CD14-positive monocyte (primary cell): ENCODE measurements at regions not wholly inside any gene's neighbourhood (a gene's known extent, or its start where the extent isn't known, plus 50 kb on each side); places are given as distances from the start of the nearest gene placed in this dataset.

Experiments used
- DNase-seq, 3 donors: peaks; one replicate each; pipeline ENCODE4 v3.0.0-alpha.2; 2011 to 2022
- H2AFZ ChIP-seq: 2 replicates; pipeline ENCODE4 v1.6.0; 2012; ENCODE audit warnings: mild to moderate bottlenecking, low read depth, low read length, inconsistent platforms; ENCODE audit not compliant: insufficient read depth, poor library complexity, severe bottlenecking
- H3K27ac ChIP-seq, 2 donors: 1 replicate in 1 of 2; 2 replicates in 1 of 2; pipeline ENCODE4 v1.5.1; 2012 to 2013; ENCODE audit warnings: low read length in 2 of 2, control low read depth in 1 of 2, inconsistent platforms in 1 of 2, low read depth in 1 of 2, mild to moderate bottlenecking in 1 of 2
- H3K27me3 ChIP-seq, 2 donors: one replicate each; pipeline versions ENCODE4 v1.6.0 to v1.6.1; 2011 to 2013; ENCODE audit warnings: low read length in 2 of 2; ENCODE audit not compliant: control insufficient read depth in 2 of 2, insufficient read depth in 2 of 2
- H3K36me3 ChIP-seq, 2 donors: replicated peaks in 1 of 2; 1 replicate in 1 of 2; 2 replicates in 1 of 2; pipeline versions ENCODE4 v1.5.1 to v1.6.1; 2012 to 2013; ENCODE audit warnings: low read length in 2 of 2, control low read depth in 1 of 2, inconsistent platforms in 1 of 2, mild to moderate bottlenecking in 1 of 2; ENCODE audit not compliant: insufficient read depth in 2 of 2, control insufficient read depth in 1 of 2
- H3K4me1 ChIP-seq, 2 donors: 1 replicate in 1 of 2; 2 replicates in 1 of 2; pipeline versions ENCODE4 v1.5.1 to v1.6.1; 2012 to 2013; ENCODE audit warnings: low read length in 2 of 2, control low read depth in 1 of 2, inconsistent platforms in 1 of 2, mild to moderate bottlenecking in 1 of 2, moderate library complexity in 1 of 2; ENCODE audit not compliant: insufficient read depth in 2 of 2, control insufficient read depth in 1 of 2
- H3K4me2 ChIP-seq: replicated peaks from 2 replicates; pipeline ENCODE3; 2012; ENCODE audit warnings: low read length, moderate library complexity, mild to moderate bottlenecking; ENCODE audit not compliant: poor library complexity, severe bottlenecking; ENCODE audit errors: extremely low read depth
- H3K4me3 ChIP-seq, 3 experiments: fragments of 200-600 bp in 1 of 3; sonication (generic) in 1 of 3; replicated peaks in 1 of 3; 1 replicate in 2 of 3; 2 replicates in 1 of 3; pipeline ENCODE4 v1.5.1; 2011 to 2013; ENCODE audit warnings: low read length in 3 of 3, mild to moderate bottlenecking in 3 of 3, control low read depth in 2 of 3, low read depth in 2 of 3, inconsistent platforms in 1 of 3, moderate library complexity in 1 of 3
- H3K79me2 ChIP-seq: 2 replicates; pipeline ENCODE4 v1.6.0; 2012; ENCODE audit warnings: mild to moderate bottlenecking, control low read depth, inconsistent platforms, low read length, moderate library complexity; ENCODE audit not compliant: insufficient read depth
- H3K9ac ChIP-seq: 2 replicates; pipeline ENCODE4 v1.6.0; 2017; ENCODE audit warnings: low read length, mild to moderate bottlenecking; ENCODE audit not compliant: insufficient read depth, poor library complexity, severe bottlenecking
- H3K9me3 ChIP-seq, 2 donors: replicated peaks in 1 of 2; 1 replicate in 1 of 2; 2 replicates in 1 of 2; pipeline versions ENCODE4 v1.5.1 to v1.6.1; 2012 to 2013; ENCODE audit warnings: low read length in 2 of 2, control low read depth in 1 of 2; ENCODE audit not compliant: control insufficient read depth in 1 of 2, insufficient read depth in 1 of 2
- H4K20me1 ChIP-seq: 2 replicates; pipeline ENCODE4 v1.6.0; 2012; ENCODE audit warnings: mild to moderate bottlenecking, low read length, control low read depth, moderate library complexity; ENCODE audit not compliant: insufficient read depth
- H3K27ac Mint-ChIP-seq, 7 donors: one replicate each; pipeline ENCODE4 v1.8.0; 2020; ENCODE audit warnings: mild to moderate bottlenecking in 7 of 7, mixed read lengths in 7 of 7, moderate library complexity in 6 of 7, inconsistent platforms in 2 of 7
- H3K27me3 Mint-ChIP-seq, 3 donors: one replicate each; pipeline ENCODE4 v1.8.0; 2021 to 2022; ENCODE audit warnings: low read depth in 3 of 3, mild to moderate bottlenecking in 3 of 3, mixed read lengths in 3 of 3, moderate library complexity in 3 of 3, inconsistent platforms in 1 of 3
- H3K36me3 Mint-ChIP-seq, 2 donors: one replicate each; pipeline ENCODE4 v1.8.0; 2020; ENCODE audit warnings: mixed read lengths in 2 of 2, inconsistent platforms in 1 of 2, mild to moderate bottlenecking in 1 of 2
- H3K4me1 Mint-ChIP-seq: one replicate; pipeline ENCODE4 v1.8.0; 2020; ENCODE audit warnings: mild to moderate bottlenecking, mixed read lengths
- H3K4me3 Mint-ChIP-seq, 2 donors: one replicate each; pipeline ENCODE4 v1.8.0; 2020; ENCODE audit warnings: mild to moderate bottlenecking in 2 of 2, mixed read lengths in 2 of 2, moderate library complexity in 1 of 2
- H3K9me3 Mint-ChIP-seq, 7 donors: one replicate each; pipeline ENCODE4 v1.8.0; 2020 to 2022; ENCODE audit warnings: mixed read lengths in 7 of 7, mild to moderate bottlenecking in 6 of 7, moderate library complexity in 6 of 7, inconsistent platforms in 2 of 7
- CTCF ChIP-seq: fragments of 200-600 bp; IDR thresholded peaks from one replicate; pipeline ENCODE4 v1.8.0; 2022; ENCODE audit warnings: antibody characterized with exemption, mild to moderate bottlenecking
- WGBS: methylation state at CpG from one replicate; pipeline ENCODE4 v1.1.5; 2013; ENCODE audit warnings: missing lambda C conversion rate; ENCODE audit not compliant: insufficient coverage; 5-methylcytosine and 5-hydroxymethylcytosine counted together
- intact Hi-C, 2 donors: fragments of 100-400 bp; cut with micrococcal nuclease; formaldehyde crosslinking; loops; one replicate each; pipeline versions ENCODE4 v1.15.0 to v1.15.1; 2023

GRCh38 chr2:13537771-13538349, 821.1 kb downstream of the TRIB2 start:
- no peak overlapping the region for H3K27ac Mint-ChIP-seq
- DNase-seq: no peak
- no peaks in the 10 kb centered on the region for H3K27me3 ChIP-seq
- H3K79me2 ChIP-seq: no peaks in the 10 kb centered on the region
- no peaks in the 10 kb centered on the region for H3K36me3 Mint-ChIP-seq
- WGBS: 94% methylated on average over 7 of the region's 9 CpGs
- TF ChIP-seq CTCF: no peak
- H3K4me2 ChIP-seq: no peak overlapping the region
- H3K4me1 Mint-ChIP-seq: no peaks in the 10 kb centered on the region
- intact Hi-C loops: no loop called here
- no peak overlapping the region for H2AFZ ChIP-seq
- no peaks in the 10 kb centered on the region for H3K27me3 Mint-ChIP-seq
- H3K9me3 Mint-ChIP-seq: peaks cover 0 to 5% (median 0%) of the 10 kb centered on the region in 7 donors
- H4K20me1 ChIP-seq: no peaks in the 10 kb centered on the region
- H3K9ac ChIP-seq: no peak overlapping the region
- H3K9me3 ChIP-seq: peaks cover 0 to 5% of the 10 kb centered on the region in 2 donors
- H3K4me1 ChIP-seq: no peaks in the 10 kb centered on the region
- no peak overlapping the region for H3K27ac ChIP-seq
- H3K36me3 ChIP-seq: no peaks in the 10 kb centered on the region
- H3K4me3 ChIP-seq: no peak overlapping the region
- no peak overlapping the region for H3K4me3 Mint-ChIP-seq

GRCh38 chr2:13539296-13539695, 822.6 kb downstream of the TRIB2 start:
- Histone ChIP-seq H3K4me3 (no peak overlapping the region), H3K27me3 (no peaks in the 10 kb centered on the region), H3K36me3 (no peaks in the 10 kb centered on the region), H3K79me2 (no peaks in the 10 kb centered on the region), H4K20me1 (no peaks in the 10 kb centered on the region), H3K27ac (no peak overlapping the region), H3K9ac (no peak overlapping the region), H3K4me1 (no peaks in the 10 kb centered on the region), H3K9me3 (no peaks in the 10 kb centered on the region), H2AFZ (no peak overlapping the region), H3K4me2 (no peak overlapping the region)
- Mint-ChIP-seq H3K4me3 (no peak overlapping the region), H3K27me3 (no peaks in the 10 kb centered on the region), H3K27ac (no peak overlapping the region), H3K36me3 (no peaks in the 10 kb centered on the region), H3K4me1 (no peaks in the 10 kb centered on the region), H3K9me3 (peaks cover 0 to 3% (median 0%) of the 10 kb centered on the region in 7 donors)
- TF ChIP-seq CTCF: no peak
- DNase-seq: no peak
- 64% methylated on average over 2 of the region's 2 CpGs for WGBS
- intact Hi-C loops: no loop called here
